Right atrium auricular region (tissue), 2 donors: ENCODE measurements at regions not wholly inside any gene's neighbourhood (a gene's known extent, or its start where the extent isn't known, plus 50 kb on each side); places are given as distances from the start of the nearest gene placed in this dataset.

Experiments
- DNase-seq: peaks from one replicate; pipeline ENCODE4 v3.0.0-alpha.2; 2019; ENCODE audit warnings: low spot score
- H3K27ac ChIP-seq, 2 donors: fragments of 200-600 bp; sonication (generic); 1 replicate in 1 of 2; 2 replicates in 1 of 2; pipeline ENCODE4 v1.5.1; 2016 to 2019
- H3K27me3 ChIP-seq, 2 donors: fragments of 200-600 bp; sonication (generic); one replicate each; pipeline versions ENCODE4 v1.5.1 to v1.6.0; 2017 to 2019
- H3K36me3 ChIP-seq: fragments of 200-600 bp; sonication (generic); one replicate; pipeline ENCODE4 v1.5.1; 2016
- H3K4me1 ChIP-seq, 2 donors: fragments of 200-600 bp; sonication (generic); one replicate each; pipeline versions ENCODE4 v1.5.1 to v1.6.0; 2017 to 2019
- H3K4me3 ChIP-seq, 2 donors: fragments of 200-600 bp; sonication (generic); 1 replicate in 1 of 2; 2 replicates in 1 of 2; pipeline ENCODE4 v1.5.1; 2017 to 2019; ENCODE audit warnings: mild to moderate bottlenecking in 1 of 2, moderate library complexity in 1 of 2
- H3K9me3 ChIP-seq, 2 donors: fragments of 200-600 bp; sonication (generic); one replicate each; pipeline ENCODE4 v1.5.1; 2019
- TF ChIP-seq, protein P1 (sequence below), 2 donors: fragments of 200-600 bp; sonication (generic); IDR thresholded peaks; one replicate each; pipeline ENCODE4 v1.5.1; 2019; ENCODE audit warnings: antibody characterized with exemption in 2 of 2

DNA sequence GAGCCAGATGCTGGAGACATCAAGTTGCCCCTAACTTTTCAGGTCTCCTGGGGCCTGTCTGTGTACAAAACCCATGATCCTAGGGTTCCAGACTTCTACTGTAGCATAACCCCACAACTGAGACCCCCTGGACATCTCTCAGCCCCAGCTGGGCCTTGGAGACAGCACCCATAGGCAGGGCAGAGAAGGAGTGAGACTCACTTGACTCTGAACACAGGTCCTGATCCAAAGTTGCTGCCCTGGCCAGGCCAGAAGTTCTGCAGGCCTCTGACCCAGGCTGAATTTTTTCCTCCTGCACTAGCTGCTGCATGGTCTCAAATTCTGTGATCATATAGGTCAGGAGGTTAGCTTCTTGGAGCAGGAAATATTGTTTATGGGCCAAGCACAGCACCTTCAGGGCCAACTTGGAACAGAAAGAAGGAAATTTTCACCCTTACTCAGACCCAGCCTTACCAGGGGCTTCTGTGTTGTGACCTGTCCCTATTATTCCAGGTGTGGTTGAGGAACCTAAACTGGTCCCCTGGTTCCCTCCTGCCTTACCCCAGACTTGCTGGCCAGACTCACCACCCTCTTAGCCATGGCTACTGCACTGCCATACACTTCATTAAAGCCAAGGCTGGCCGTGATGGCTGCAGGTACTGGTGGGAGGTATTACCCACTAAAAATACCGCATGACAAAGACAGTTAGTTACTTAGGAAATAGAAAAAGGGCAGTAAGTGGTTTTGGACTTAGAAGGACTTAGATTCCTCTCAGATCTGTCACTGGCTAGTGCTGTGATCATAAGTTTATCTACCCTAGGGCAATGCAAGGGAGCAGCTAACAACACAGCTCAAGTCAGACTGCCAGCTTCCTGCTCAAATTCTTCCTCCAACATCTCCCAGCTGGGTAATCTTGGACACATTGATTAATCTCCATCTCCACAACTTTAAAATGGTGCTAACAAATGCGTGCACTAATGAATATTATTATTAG is 2180.1 kb downstream of the TP53TG3F start:
- Histone ChIP-seq H3K4me3 (no peak overlapping the region), H3K36me3 (no peaks in the 10 kb centered on the region), H3K9me3 (no peaks in the 10 kb centered on the region), H3K27me3 (no peaks in the 10 kb centered on the region), H3K4me1 (no peaks in the 10 kb centered on the region), H3K27ac (no peak overlapping the region)
- DNase-seq: no peak
- TF ChIP-seq, protein P1, sequence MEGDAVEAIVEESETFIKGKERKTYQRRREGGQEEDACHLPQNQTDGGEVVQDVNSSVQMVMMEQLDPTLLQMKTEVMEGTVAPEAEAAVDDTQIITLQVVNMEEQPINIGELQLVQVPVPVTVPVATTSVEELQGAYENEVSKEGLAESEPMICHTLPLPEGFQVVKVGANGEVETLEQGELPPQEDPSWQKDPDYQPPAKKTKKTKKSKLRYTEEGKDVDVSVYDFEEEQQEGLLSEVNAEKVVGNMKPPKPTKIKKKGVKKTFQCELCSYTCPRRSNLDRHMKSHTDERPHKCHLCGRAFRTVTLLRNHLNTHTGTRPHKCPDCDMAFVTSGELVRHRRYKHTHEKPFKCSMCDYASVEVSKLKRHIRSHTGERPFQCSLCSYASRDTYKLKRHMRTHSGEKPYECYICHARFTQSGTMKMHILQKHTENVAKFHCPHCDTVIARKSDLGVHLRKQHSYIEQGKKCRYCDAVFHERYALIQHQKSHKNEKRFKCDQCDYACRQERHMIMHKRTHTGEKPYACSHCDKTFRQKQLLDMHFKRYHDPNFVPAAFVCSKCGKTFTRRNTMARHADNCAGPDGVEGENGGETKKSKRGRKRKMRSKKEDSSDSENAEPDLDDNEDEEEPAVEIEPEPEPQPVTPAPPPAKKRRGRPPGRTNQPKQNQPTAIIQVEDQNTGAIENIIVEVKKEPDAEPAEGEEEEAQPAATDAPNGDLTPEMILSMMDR (IDR thresholded peaks at IDR 0.05): no peak

DNA sequence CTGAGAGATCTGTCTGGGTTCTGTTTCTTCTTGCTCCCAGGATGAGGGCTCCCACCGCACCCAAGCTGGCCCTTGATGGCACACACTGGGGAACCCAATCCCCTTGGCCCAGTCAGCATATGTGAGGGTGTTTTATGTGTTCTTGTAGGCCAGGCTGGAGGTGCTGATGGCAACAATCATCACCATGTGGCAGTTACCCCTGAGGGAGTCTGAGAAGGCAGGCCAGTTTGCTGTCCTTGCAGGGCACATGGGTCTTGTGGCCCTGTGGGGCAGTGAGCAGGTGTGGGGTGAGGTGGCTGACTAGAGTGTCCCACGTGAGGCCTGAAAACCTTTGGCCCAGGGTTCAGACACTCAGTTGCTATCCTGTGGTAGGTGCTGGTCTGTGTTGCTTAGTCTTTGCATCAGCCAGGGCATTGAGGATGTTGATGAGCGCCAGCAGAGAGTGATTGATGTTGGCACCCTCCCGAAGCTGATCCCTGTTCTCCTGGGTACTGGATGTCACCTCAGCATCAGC is 2183.0 kb downstream of the TP53TG3F start:
- no peaks in the 10 kb centered on the region for H3K4me1 ChIP-seq
- no peak overlapping the region for H3K4me3 ChIP-seq
- H3K27me3 ChIP-seq: no peaks in the 10 kb centered on the region
- DNase-seq: no peak
- TF ChIP-seq, protein P1 (IDR thresholded peaks at IDR 0.05): no peak
- H3K36me3 ChIP-seq: no peaks in the 10 kb centered on the region
- H3K27ac ChIP-seq: no peak overlapping the region
- no peaks in the 10 kb centered on the region for H3K9me3 ChIP-seq

DNA sequence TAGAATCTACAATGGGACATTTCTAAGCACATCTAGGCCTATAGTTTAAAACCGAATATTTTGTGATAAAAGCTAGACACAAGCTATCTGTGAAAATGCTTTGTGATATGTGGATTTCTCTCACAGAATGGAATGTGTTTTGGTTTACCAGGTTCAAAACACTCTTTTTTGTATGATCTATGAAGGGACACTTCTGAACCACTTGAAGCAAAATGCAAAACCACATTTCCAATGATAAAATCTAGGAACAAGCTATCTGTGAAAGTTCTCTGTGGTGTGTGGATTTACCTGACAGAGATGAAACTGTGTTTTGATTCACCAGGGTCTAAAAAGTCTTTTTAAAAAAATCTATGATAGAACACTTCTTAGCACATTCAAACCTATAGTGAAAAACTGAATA is 2192.4 kb downstream of the TP53TG3F start:
- Histone ChIP-seq H3K4me3 (no peak overlapping the region), H3K36me3 (no peaks in the 10 kb centered on the region), H3K4me1 (no peaks in the 10 kb centered on the region), H3K9me3 (peaks cover 0 to 6% of the 10 kb centered on the region in 2 donors), H3K27ac (no peak overlapping the region), H3K27me3 (no peaks in the 10 kb centered on the region)
- TF ChIP-seq, protein P1 (IDR thresholded peaks at IDR 0.05): no peak
- DNase-seq: no peak

DNA sequence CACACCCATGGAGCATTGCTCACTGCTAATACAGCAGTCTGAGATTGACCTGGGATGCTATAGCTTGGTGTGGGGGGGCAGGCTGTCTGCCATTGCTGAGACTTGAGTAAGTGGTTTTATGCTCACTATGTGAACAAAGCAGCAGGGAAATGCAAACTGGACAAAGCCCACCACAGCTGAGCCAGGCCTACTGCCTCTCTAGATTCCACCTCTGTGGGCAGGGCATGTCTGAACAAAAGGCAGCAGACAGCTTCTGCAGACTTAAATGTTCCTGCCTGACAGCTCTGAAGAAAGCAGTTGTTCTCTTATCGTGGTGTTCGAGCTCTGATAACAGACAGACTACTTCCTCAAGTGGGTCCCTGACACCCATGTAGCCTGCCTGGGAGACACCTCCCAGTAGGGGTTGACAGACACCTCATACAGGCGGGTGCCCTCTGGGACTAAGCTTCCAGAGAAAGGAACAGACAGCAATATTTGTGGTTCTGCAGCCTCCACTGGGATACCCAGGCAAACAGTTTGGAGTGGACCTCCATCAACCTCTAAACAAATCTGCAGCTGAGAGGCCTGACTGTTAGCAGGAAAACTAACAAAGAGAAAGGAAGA is 2204.8 kb downstream of the TP53TG3F start:
- Histone ChIP-seq H3K36me3 (no peaks in the 10 kb centered on the region), H3K27me3 (no peaks in the 10 kb centered on the region), H3K9me3 (no peaks in the 10 kb centered on the region), H3K27ac (no peak overlapping the region), H3K4me3 (no peak overlapping the region), H3K4me1 (no peaks in the 10 kb centered on the region)
- TF ChIP-seq, protein P1 (IDR thresholded peaks at IDR 0.05): no peak
- DNase-seq: no peak

DNA sequence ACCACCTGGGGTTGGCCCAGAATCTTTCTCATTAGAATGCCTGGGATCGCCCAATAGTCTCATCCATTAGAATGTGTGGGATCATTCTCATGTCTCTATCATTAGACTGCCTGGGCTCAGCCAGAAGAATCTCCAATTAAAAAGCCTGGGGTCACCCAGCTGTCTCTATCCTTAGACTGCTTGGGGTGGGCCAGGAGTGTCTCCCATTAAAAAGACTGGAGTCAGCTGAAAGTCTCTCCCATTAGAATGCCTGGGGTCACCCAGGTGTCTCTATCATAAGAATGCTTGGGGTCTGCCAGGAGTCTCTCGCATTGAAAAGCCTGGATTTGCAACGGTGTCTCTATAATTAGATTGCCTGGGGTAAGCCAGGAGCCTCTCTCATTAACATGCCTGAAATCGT is 2225.7 kb downstream of the TP53TG3F start:
- TF ChIP-seq, protein P1 (IDR thresholded peaks at IDR 0.05): no peak
- DNase-seq: no peak
- H3K36me3 ChIP-seq: no peaks in the 10 kb centered on the region
- no peak overlapping the region for H3K4me3 ChIP-seq
- H3K27ac ChIP-seq: no peak overlapping the region
- H3K4me1 ChIP-seq: no peaks in the 10 kb centered on the region
- H3K9me3 ChIP-seq: no peaks in the 10 kb centered on the region
- no peaks in the 10 kb centered on the region for H3K27me3 ChIP-seq
